Left cardiac atrium (tissue), 4 donors: ENCODE measurements at regions not wholly inside any gene's neighbourhood (a gene's known extent, or its start where the extent isn't known, plus 50 kb on each side); places are given as distances from the start of the nearest gene placed in this dataset.
A peak's percentile ranks its signal among the peaks of the same experiment; 100 is the strongest.
"Not testable (repeated sequence)": the region's sequence is repeated elsewhere in the genome, so short reads cannot be mapped to it uniquely, and the experiment has no call there.

Source experiments
- ATAC-seq, 2 donors: fragments of 200-7000 bp; cut with Tn5 transposase; one replicate each; pipeline ENCODE4 v1.9.1; 2020; ENCODE audit warnings: mild to moderate bottlenecking in 2 of 2, moderate library complexity in 2 of 2
- DNase-seq: peaks from one replicate; pipeline ENCODE4 v3.0.0-alpha.2; 2020
- intact Hi-C, 2 donors: fragments of 100-400 bp; cut with DNase I; formaldehyde crosslinking; loops; one replicate each; pipeline versions ENCODE4 v1.14.1 to v1.15.1; 2022 to 2023
- donor health status: DM: no; HTN: yes; CAD: no.
- donor health status: DM: no; HTN: yes; CAD: no; lungs with severe emphysema.
- donor health status: DM: yes; HTN: yes; CAD: no.
- donor health status: Dilated cardiomyopathy.

- intact Hi-C loops, result no loop called here
- no peak for ATAC-seq
- DNase-seq, result no peak
These were observed 93.9 kb upstream of the AGAP1 start for GRCh38 chr2:235399895-235400294.

GRCh38 chr2:235402422-235402821 is 91.4 kb upstream of the AGAP1 start:
- DNase-seq, result no peak
- no peak for ATAC-seq
- intact Hi-C loops, result no loop called here

GRCh38 chr2:235405612-235406361 is 88.1 kb upstream of the AGAP1 start:
- intact Hi-C loops, result no loop called here

GRCh38 chr2:235406430-235406829 is 87.4 kb upstream of the AGAP1 start:
- ATAC-seq, result no peak
- intact Hi-C loops, result no loop called here
- no peak for DNase-seq

More at GRCh38 chr2:235405612-235406361, 88.1 kb upstream of the AGAP1 start:
- no peak for DNase-seq
- no peak for ATAC-seq

GRCh38 chr2:235411905-235412485 is 81.8 kb upstream of the AGAP1 start:
- intact Hi-C loops, result no loop called here
- ATAC-seq (no peak), DNase-seq (no peak)

- ATAC-seq (peak in 1 of 2 donors; percentile 21), DNase-seq (no peak)
- intact Hi-C loops, result no loop called here
These were observed 80.8 kb upstream of the AGAP1 start for GRCh38 chr2:235413064-235413463.

- ATAC-seq (peak; percentile 90 to 91), DNase-seq (peak; percentile 77)
- intact Hi-C loops, result no loop called here
These were observed 79.4 kb upstream of the AGAP1 start for GRCh38 chr2:235414422-235414821.

- no peak for DNase-seq
- intact Hi-C loops, result no loop called here
- peak; percentile 17 for ATAC-seq
These were observed 76.9 kb upstream of the AGAP1 start for GRCh38 chr2:235416858-235417499.

GRCh38 chr2:235418918-235419317 is 74.9 kb upstream of the AGAP1 start:
- DNase-seq (no peak), ATAC-seq (no peak)
- intact Hi-C loops, result no loop called here

- DNase-seq (no peak), ATAC-seq (no peak)
- intact Hi-C loops, result no loop called here
These were observed 73.8 kb upstream of the AGAP1 start for GRCh38 chr2:235419996-235420395.

- no peak for ATAC-seq
- intact Hi-C loops, result no loop called here
- no peak for DNase-seq
These were observed 72.2 kb upstream of the AGAP1 start for GRCh38 chr2:235421618-235422017.

GRCh38 chr2:235430366-235431083 is 63.3 kb upstream of the AGAP1 start:
- no peak for DNase-seq
- ATAC-seq, result no peak
- intact Hi-C loops, result no loop called here

GRCh38 chr2:235432741-235433520 is 60.9 kb upstream of the AGAP1 start:
- peak; percentile 72 to 87 for ATAC-seq
- intact Hi-C loops, result no loop called here
- peak; percentile 33 for DNase-seq

- DNase-seq (peak; percentile 81), ATAC-seq (peak; percentile 94 to 97)
- intact Hi-C loops, result no loop called here
These were observed 60.0 kb upstream of the AGAP1 start for GRCh38 chr2:235433860-235434259.

- intact Hi-C loops, result no loop called here
- DNase-seq (no peak), ATAC-seq (no peak)
These were observed 53.7 kb upstream of the AGAP1 start for GRCh38 chr2:235439959-235440662.

- DNase-seq, ATAC-seq, intact Hi-C loops: not testable (repeated sequence)
These were observed 50.3 kb upstream of the AGAP1 start for GRCh38 chr2:235443580-235443979.
